ENCODE measurements at regions not wholly inside any gene's neighbourhood (a gene's known extent, or its start where the extent isn't known, plus 50 kb on each side); places are given as distances from the start of the nearest gene placed in this dataset.
"Not testable (repeated sequence)": the region's sequence is repeated elsewhere in the genome, so short reads cannot be mapped to it uniquely, and the experiment has no call there.

DNA sequence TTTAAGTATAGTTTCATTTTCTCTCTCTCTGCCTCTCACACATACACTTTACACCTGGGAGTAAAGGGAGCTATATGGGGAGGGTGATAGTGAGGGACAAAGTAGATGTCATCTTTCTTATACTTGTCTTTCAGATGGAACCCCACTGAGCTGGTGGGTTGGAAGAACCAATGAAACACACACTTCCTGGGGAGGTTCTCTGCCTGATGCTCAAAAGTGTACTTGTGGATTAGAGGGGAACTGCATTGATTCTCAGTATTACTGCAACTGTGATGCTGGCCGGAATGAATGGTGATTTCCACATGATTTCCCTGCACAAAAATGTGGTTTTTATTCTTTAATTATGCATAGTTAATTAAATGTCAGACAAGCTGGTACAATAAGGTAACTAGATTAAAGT is 256.6 kb upstream of the SPATA31A3 start:
- H3K4me3 ChIP-seq (ENCODE audit: low read depth in 1 of 2, low read length in 2 of 2); H3K27me3 ChIP-seq (ENCODE audit: control insufficient read depth in 1 of 2, insufficient read depth in 2 of 2, low read length in 2 of 2); H3K9me3 ChIP-seq (ENCODE audit: control insufficient read depth in 2 of 2, insufficient read depth in 1 of 2, low read depth in 1 of 2, low read length in 1 of 2); H3K36me3 ChIP-seq (ENCODE audit: control insufficient read depth in 2 of 2, insufficient read depth in 2 of 2, low read length in 1 of 2); H3K4me1 ChIP-seq (ENCODE audit: control insufficient read depth in 2 of 2, insufficient read depth in 2 of 2, low read length in 1 of 2); H3K27ac ChIP-seq (ENCODE audit: low read depth in 2 of 2, low read length in 1 of 2): not testable (repeated sequence)
- WGBS, 2 donors: no CpG with 5 or more reads among the region's 1 CpG

- H3K36me3 ChIP-seq (ENCODE audit: control insufficient read depth in 2 of 2, insufficient read depth in 2 of 2, low read length in 1 of 2); H3K27me3 ChIP-seq (ENCODE audit: control insufficient read depth in 1 of 2, insufficient read depth in 2 of 2, low read length in 2 of 2); H3K4me1 ChIP-seq (ENCODE audit: control insufficient read depth in 2 of 2, insufficient read depth in 2 of 2, low read length in 1 of 2); H3K4me3 ChIP-seq (ENCODE audit: low read depth in 1 of 2, low read length in 2 of 2); H3K27ac ChIP-seq (ENCODE audit: low read depth in 2 of 2, low read length in 1 of 2); H3K9me3 ChIP-seq (ENCODE audit: control insufficient read depth in 2 of 2, insufficient read depth in 1 of 2, low read depth in 1 of 2, low read length in 1 of 2): not testable (repeated sequence)
- WGBS, 2 donors: 92 to 97% methylated on average over 9 to 15 of the region's 16 CpGs
Measured at GRCh38 chr9:67212073-67212472, 219.7 kb upstream of the SPATA31A3 start.

- not testable (repeated sequence) for H3K4me1 ChIP-seq (ENCODE audit: control insufficient read depth in 2 of 2, insufficient read depth in 2 of 2, low read length in 1 of 2); H3K4me3 ChIP-seq (ENCODE audit: low read depth in 1 of 2, low read length in 2 of 2); H3K9me3 ChIP-seq (ENCODE audit: control insufficient read depth in 2 of 2, insufficient read depth in 1 of 2, low read depth in 1 of 2, low read length in 1 of 2); H3K27me3 ChIP-seq (ENCODE audit: control insufficient read depth in 1 of 2, insufficient read depth in 2 of 2, low read length in 2 of 2); H3K27ac ChIP-seq (ENCODE audit: low read depth in 2 of 2, low read length in 1 of 2); H3K36me3 ChIP-seq (ENCODE audit: control insufficient read depth in 2 of 2, insufficient read depth in 2 of 2, low read length in 1 of 2)
- 41 to 58% methylated on average over 1 of the region's 3 CpGs for WGBS, 2 donors
Measured at GRCh38 chr9:67210842-67211241, 218.5 kb upstream of the SPATA31A3 start.

DNA sequence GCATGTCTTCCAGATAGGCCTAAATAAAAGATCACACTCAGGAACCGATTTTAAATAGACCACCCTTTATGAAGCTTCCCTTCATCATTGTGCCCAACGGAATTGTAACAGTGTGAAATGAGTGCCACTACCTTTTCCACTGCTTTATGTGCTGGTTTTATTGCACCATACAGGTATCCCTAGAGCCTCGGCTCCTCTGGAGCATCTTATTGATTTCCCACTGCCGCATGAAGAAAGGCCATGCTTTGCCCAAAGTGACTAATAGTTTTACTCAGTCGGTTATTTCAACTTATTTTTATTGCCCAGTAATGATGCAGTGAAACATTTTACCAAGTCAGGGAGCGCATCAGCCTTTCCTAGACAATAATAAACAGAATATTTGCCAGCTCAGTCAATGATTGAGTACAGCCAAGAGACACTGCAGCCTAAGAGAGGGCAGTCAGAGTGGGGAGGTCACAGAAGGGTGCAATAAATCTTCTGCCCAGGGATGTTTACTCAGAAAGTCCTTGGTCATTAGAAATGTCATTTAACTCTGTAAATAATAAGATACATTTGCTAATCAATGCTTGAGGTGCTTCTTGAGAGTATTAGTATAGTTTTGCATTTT is 216.6 kb upstream of the SPATA31A3 start:
- not testable (repeated sequence) for H3K27me3 ChIP-seq (ENCODE audit: control insufficient read depth in 1 of 2, insufficient read depth in 2 of 2, low read length in 2 of 2); H3K36me3 ChIP-seq (ENCODE audit: control insufficient read depth in 2 of 2, insufficient read depth in 2 of 2, low read length in 1 of 2); H3K27ac ChIP-seq (ENCODE audit: low read depth in 2 of 2, low read length in 1 of 2); H3K9me3 ChIP-seq (ENCODE audit: control insufficient read depth in 2 of 2, insufficient read depth in 1 of 2, low read depth in 1 of 2, low read length in 1 of 2); H3K4me1 ChIP-seq (ENCODE audit: control insufficient read depth in 2 of 2, insufficient read depth in 2 of 2, low read length in 1 of 2); H3K4me3 ChIP-seq (ENCODE audit: low read depth in 1 of 2, low read length in 2 of 2)
- WGBS, 2 donors: 88 to 92% methylated on average over 1 of the region's 6 CpGs

DNA sequence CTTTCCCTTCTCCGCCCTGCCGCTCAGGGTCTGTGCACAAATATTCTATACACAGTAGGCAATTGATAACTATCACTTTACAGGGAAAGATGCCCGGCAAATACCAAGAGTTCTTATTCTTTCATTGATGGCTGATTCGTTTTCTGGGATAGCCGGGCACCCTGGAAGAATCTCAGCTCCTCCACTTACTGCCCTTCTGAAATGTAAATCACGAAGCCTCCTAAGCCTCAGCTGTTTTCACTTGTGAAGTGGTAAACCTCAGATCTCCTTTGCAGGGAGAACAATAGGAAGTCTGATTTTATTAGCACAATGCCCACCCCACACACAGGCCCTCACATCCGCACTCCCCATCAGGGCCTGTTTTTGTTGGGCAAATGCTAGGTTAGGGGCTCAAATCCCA is 203.8 kb upstream of the SPATA31A3 start:
- not testable (repeated sequence) for H3K36me3 ChIP-seq (ENCODE audit: control insufficient read depth in 2 of 2, insufficient read depth in 2 of 2, low read length in 1 of 2)
- WGBS, 2 donors: 79 to 84% methylated on average over 5 of the region's 7 CpGs

GRCh38 chr9:67195357-67195756 is 203.0 kb upstream of the SPATA31A3 start:
- H3K9me3 ChIP-seq (ENCODE audit: control insufficient read depth in 2 of 2, insufficient read depth in 1 of 2, low read depth in 1 of 2, low read length in 1 of 2); H3K4me1 ChIP-seq (ENCODE audit: control insufficient read depth in 2 of 2, insufficient read depth in 2 of 2, low read length in 1 of 2); H3K27ac ChIP-seq (ENCODE audit: low read depth in 2 of 2, low read length in 1 of 2); H3K36me3 ChIP-seq (ENCODE audit: control insufficient read depth in 2 of 2, insufficient read depth in 2 of 2, low read length in 1 of 2); H3K4me3 ChIP-seq (ENCODE audit: low read depth in 1 of 2, low read length in 2 of 2); H3K27me3 ChIP-seq (ENCODE audit: control insufficient read depth in 1 of 2, insufficient read depth in 2 of 2, low read length in 2 of 2): not testable (repeated sequence)
- 60 to 91% methylated on average over 1 to 5 of the region's 8 CpGs for WGBS, 2 donors

More for the DNA sequence above, 203.8 kb upstream of the SPATA31A3 start:
- H3K27me3 ChIP-seq (ENCODE audit: control insufficient read depth in 1 of 2, insufficient read depth in 2 of 2, low read length in 2 of 2); H3K4me1 ChIP-seq (ENCODE audit: control insufficient read depth in 2 of 2, insufficient read depth in 2 of 2, low read length in 1 of 2); H3K27ac ChIP-seq (ENCODE audit: low read depth in 2 of 2, low read length in 1 of 2); H3K4me3 ChIP-seq (ENCODE audit: low read depth in 1 of 2, low read length in 2 of 2); H3K9me3 ChIP-seq (ENCODE audit: control insufficient read depth in 2 of 2, insufficient read depth in 1 of 2, low read depth in 1 of 2, low read length in 1 of 2): not testable (repeated sequence)

DNA sequence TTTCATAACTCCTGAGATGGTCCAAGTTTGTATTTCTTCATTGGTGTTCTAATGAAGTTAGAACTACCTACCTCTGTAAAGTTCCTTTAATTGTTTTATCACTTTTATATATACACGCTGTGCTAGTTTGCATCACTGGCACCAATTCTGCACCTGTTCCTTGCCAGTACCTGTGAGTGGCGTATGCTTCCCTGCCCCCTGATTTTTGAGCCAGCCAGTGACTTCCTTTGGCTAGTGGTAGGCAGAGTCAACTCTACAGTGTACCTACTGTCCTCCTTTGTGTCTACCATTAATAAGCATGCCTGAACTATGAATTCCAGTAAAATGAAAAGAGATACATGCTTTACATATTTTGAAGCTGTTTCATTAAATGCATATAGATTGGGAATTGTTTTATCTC is 186.8 kb upstream of the SPATA31A3 start:
- H3K27me3 ChIP-seq (ENCODE audit: control insufficient read depth in 1 of 2, insufficient read depth in 2 of 2, low read length in 2 of 2); H3K4me1 ChIP-seq (ENCODE audit: control insufficient read depth in 2 of 2, insufficient read depth in 2 of 2, low read length in 1 of 2); H3K36me3 ChIP-seq (ENCODE audit: control insufficient read depth in 2 of 2, insufficient read depth in 2 of 2, low read length in 1 of 2); H3K27ac ChIP-seq (ENCODE audit: low read depth in 2 of 2, low read length in 1 of 2); H3K4me3 ChIP-seq (ENCODE audit: low read depth in 1 of 2, low read length in 2 of 2); H3K9me3 ChIP-seq (ENCODE audit: control insufficient read depth in 2 of 2, insufficient read depth in 1 of 2, low read depth in 1 of 2, low read length in 1 of 2): not testable (repeated sequence)
- 65 to 68% methylated on average over 2 of the region's 2 CpGs for WGBS, 2 donors

DNA sequence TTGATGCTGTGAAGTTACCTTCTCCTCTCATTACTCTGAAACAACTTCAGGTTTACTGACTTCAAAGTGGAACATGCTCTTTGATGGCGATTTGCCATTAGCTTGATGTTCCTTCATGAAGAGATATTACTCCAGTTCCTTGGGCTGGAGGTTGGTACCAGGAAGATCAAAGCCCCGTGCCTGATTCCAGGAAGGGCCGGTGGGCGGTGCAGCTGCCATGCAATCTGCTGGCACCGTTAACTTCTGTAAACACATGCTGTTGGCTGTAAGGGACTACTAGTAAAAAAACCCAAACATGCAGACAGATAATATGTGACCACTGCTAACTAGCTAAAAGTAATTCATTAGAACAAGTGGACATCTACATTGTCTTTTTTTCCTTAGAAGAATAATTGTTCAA is 182.8 kb upstream of the SPATA31A3 start:
- H3K4me3 ChIP-seq (ENCODE audit: low read depth in 1 of 2, low read length in 2 of 2); H3K27me3 ChIP-seq (ENCODE audit: control insufficient read depth in 1 of 2, insufficient read depth in 2 of 2, low read length in 2 of 2); H3K27ac ChIP-seq (ENCODE audit: low read depth in 2 of 2, low read length in 1 of 2); H3K4me1 ChIP-seq (ENCODE audit: control insufficient read depth in 2 of 2, insufficient read depth in 2 of 2, low read length in 1 of 2); H3K36me3 ChIP-seq (ENCODE audit: control insufficient read depth in 2 of 2, insufficient read depth in 2 of 2, low read length in 1 of 2); H3K9me3 ChIP-seq (ENCODE audit: control insufficient read depth in 2 of 2, insufficient read depth in 1 of 2, low read depth in 1 of 2, low read length in 1 of 2): not testable (repeated sequence)
- no CpG with 5 or more reads among the region's 5 CpGs for WGBS, 2 donors

DNA sequence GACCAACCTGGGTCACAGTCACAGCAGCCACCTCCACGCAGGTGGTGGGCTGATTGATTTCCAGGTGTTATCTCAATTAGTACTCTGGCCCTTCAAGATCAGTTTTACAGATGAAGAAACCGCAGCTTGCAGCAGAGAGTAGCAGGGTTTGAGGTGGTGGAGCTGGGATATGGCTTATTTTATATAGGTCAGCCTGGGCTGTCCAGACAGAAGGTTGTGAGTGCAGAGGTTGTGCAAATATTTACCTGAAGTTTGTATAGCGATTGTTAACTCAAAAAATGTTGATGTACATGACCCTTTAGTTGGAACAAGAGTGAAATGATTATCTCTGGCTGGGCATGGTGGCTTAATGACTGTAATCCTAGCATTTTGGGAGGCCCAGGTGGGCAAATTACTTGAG is 179.4 kb upstream of the SPATA31A3 start:
- not testable (repeated sequence) for H3K36me3 ChIP-seq (ENCODE audit: control insufficient read depth in 2 of 2, insufficient read depth in 2 of 2, low read length in 1 of 2); H3K4me1 ChIP-seq (ENCODE audit: control insufficient read depth in 2 of 2, insufficient read depth in 2 of 2, low read length in 1 of 2); H3K4me3 ChIP-seq (ENCODE audit: low read depth in 1 of 2, low read length in 2 of 2); H3K27me3 ChIP-seq (ENCODE audit: control insufficient read depth in 1 of 2, insufficient read depth in 2 of 2, low read length in 2 of 2); H3K9me3 ChIP-seq (ENCODE audit: control insufficient read depth in 2 of 2, insufficient read depth in 1 of 2, low read depth in 1 of 2, low read length in 1 of 2); H3K27ac ChIP-seq (ENCODE audit: low read depth in 2 of 2, low read length in 1 of 2)
- WGBS, 2 donors: 60 to 84% methylated on average over 1 of the region's 3 CpGs

DNA sequence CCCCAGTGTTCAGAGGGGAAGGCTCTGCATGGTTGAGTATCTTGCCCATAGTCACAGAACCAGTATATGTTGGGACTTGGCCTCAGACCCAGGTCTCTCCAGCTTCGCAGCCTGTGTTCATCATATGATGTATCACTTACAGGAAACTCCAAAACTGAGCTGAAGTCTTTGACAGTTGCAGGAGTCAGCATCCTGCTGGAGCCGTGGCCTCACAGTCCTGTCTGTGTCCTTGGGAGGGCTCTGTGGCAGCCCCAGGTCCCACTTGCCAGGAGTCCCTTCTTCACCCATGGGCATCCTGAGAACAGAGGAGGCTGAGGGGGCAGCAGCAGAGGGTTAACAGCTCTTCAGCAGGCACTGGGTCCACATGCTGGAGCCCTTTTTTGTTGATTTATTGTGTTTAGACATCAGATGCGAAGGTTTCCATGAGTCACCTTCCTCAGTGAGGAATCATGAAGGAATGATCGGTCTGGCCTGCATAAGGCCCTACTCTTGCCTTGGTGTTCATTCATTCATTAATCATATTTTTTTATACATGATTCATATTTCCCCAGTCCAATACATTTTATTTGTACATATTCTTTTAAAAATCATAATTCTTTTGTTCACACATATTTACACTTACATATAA is 176.3 kb upstream of the SPATA31A3 start:
- WGBS, 2 donors: 61 to 86% methylated on average over 1 to 2 of the region's 4 CpGs
- not testable (repeated sequence) for H3K36me3 ChIP-seq (ENCODE audit: control insufficient read depth in 2 of 2, insufficient read depth in 2 of 2, low read length in 1 of 2); H3K27ac ChIP-seq (ENCODE audit: low read depth in 2 of 2, low read length in 1 of 2)

More for the DNA sequence above, 176.3 kb upstream of the SPATA31A3 start:
- H3K27me3 ChIP-seq (ENCODE audit: control insufficient read depth in 1 of 2, insufficient read depth in 2 of 2, low read length in 2 of 2); H3K4me1 ChIP-seq (ENCODE audit: control insufficient read depth in 2 of 2, insufficient read depth in 2 of 2, low read length in 1 of 2); H3K4me3 ChIP-seq (ENCODE audit: low read depth in 1 of 2, low read length in 2 of 2); H3K9me3 ChIP-seq (ENCODE audit: control insufficient read depth in 2 of 2, insufficient read depth in 1 of 2, low read depth in 1 of 2, low read length in 1 of 2): not testable (repeated sequence)

Data from esophagus (tissue), 2 donors.